GM18507 (cell line): ENCODE measurements at regions not wholly inside any gene's neighbourhood (a gene's known extent, or its start where the extent isn't known, plus 50 kb on each side); places are given as distances from the start of the nearest gene placed in this dataset.
A peak's percentile ranks its signal among the peaks of the same experiment; 100 is the strongest.

Experiments used
- DNase-seq: peaks from one replicate; pipeline ENCODE4 v3.0.0; 2011; ENCODE audit warnings: low read depth; ENCODE audit not compliant: insufficient read length; ENCODE audit errors: extremely low spot score
- FAIRE-seq: peaks from 2 replicates; lab custom pipeline; 2011; peaks lifted over from hg19 to GRCh38; lab: Jason Lieb, UNC

GRCh38 chr4:144298519-144298918, 158.0 kb upstream of the GYPA start:
- no peak for FAIRE-seq

GRCh38 chr4:144300616-144301015, 160.1 kb upstream of the GYPA start:
- DNase-seq, result no peak
- FAIRE-seq, result no peak

More at GRCh38 chr4:144298519-144298918, 158.0 kb upstream of the GYPA start:
- no peak for DNase-seq

GRCh38 chr4:144302704-144303536, 162.4 kb upstream of the GYPA start:
- no peak for FAIRE-seq
- no peak for DNase-seq

GRCh38 chr4:144304025-144304424, 163.5 kb upstream of the GYPA start:
- no peak for FAIRE-seq
- DNase-seq, result no peak

GRCh38 chr4:144310535-144310934, 170.0 kb upstream of the GYPA start:
- no peak for FAIRE-seq
- no peak for DNase-seq

GRCh38 chr4:144313370-144313769, 172.9 kb upstream of the GYPA start:
- FAIRE-seq, result no peak
- no peak for DNase-seq

GRCh38 chr4:144316869-144317268, 176.4 kb upstream of the GYPA start:
- DNase-seq (no peak), FAIRE-seq (no peak)

- no peak for FAIRE-seq
These were observed 178.3 kb upstream of the GYPA start for GRCh38 chr4:144318797-144319196.

GRCh38 chr4:144336633-144337032, 196.1 kb upstream of the GYPA start:
- FAIRE-seq (no peak), DNase-seq (no peak)

More at GRCh38 chr4:144318797-144319196, 178.3 kb upstream of the GYPA start:
- no peak for DNase-seq

GRCh38 chr4:144338148-144338547, 197.6 kb upstream of the GYPA start:
- DNase-seq (no peak), FAIRE-seq (peak; percentile 47)

GRCh38 chr4:144338834-144339233, 198.3 kb upstream of the GYPA start:
- FAIRE-seq, result no peak
- no peak for DNase-seq

- no peak for DNase-seq
- FAIRE-seq, result no peak
These were observed 200.4 kb upstream of the GYPA start for GRCh38 chr4:144340931-144341330.

- no peak for DNase-seq
- FAIRE-seq, result no peak
These were observed 202.6 kb upstream of the GYPA start for GRCh38 chr4:144342949-144343760.

GRCh38 chr4:144347121-144347520, 206.6 kb upstream of the GYPA start:
- FAIRE-seq (no peak), DNase-seq (no peak)

GRCh38 chr4:144350706-144351105, 210.2 kb upstream of the GYPA start:
- DNase-seq, result no peak
- FAIRE-seq, result no peak

- DNase-seq, result no peak
- no peak for FAIRE-seq
These were observed 210.8 kb upstream of the GYPA start for GRCh38 chr4:144351306-144351705.

GRCh38 chr4:144353292-144353691, 212.8 kb upstream of the GYPA start:
- no peak for DNase-seq
- FAIRE-seq, result no peak

- peak; percentile 81 for FAIRE-seq
- peak; percentile 9 for DNase-seq
These were observed 215.6 kb upstream of the GYPA start for GRCh38 chr4:144355811-144356757.

- no peak for FAIRE-seq
- no peak for DNase-seq
These were observed 216.4 kb upstream of the GYPA start for GRCh38 chr4:144356941-144357381.
